ENCODE measurements at regions not wholly inside any gene's neighbourhood (a gene's known extent, or its start where the extent isn't known, plus 50 kb on each side); places are given as distances from the start of the nearest gene placed in this dataset.

DNA sequence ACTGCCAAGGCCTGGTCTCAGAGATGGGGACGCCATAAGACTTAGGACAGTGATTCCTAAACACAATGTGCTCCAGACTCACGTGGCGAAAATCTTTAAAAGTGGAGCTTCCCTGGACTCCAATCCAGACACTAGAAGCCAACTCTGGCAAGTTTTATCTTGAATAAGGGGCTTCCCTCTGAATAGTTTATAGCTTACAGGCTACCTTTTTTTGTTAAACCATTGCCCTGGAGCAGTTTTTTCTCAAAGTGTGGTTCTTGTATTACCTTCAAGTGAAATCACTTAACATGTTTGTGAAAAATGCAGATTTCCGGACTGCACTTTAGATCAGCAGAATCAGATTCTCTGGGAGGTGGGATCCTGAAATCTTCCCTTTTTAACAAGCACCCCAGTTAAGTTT, 171.7 kb upstream of the PHF14 start:
- TF ChIP-seq, protein P1, sequence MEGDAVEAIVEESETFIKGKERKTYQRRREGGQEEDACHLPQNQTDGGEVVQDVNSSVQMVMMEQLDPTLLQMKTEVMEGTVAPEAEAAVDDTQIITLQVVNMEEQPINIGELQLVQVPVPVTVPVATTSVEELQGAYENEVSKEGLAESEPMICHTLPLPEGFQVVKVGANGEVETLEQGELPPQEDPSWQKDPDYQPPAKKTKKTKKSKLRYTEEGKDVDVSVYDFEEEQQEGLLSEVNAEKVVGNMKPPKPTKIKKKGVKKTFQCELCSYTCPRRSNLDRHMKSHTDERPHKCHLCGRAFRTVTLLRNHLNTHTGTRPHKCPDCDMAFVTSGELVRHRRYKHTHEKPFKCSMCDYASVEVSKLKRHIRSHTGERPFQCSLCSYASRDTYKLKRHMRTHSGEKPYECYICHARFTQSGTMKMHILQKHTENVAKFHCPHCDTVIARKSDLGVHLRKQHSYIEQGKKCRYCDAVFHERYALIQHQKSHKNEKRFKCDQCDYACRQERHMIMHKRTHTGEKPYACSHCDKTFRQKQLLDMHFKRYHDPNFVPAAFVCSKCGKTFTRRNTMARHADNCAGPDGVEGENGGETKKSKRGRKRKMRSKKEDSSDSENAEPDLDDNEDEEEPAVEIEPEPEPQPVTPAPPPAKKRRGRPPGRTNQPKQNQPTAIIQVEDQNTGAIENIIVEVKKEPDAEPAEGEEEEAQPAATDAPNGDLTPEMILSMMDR (IDR thresholded peaks at IDR 0.05; ENCODE audit: low read depth, low read length) = no peak
- no peak for TF ChIP-seq EZH2phosphoT487 (IDR thresholded peaks at IDR 0.05; ENCODE audit: low read depth)
- H3K4me2 ChIP-seq (ENCODE audit: low read length) = no peak overlapping the region
- H3K9me3 ChIP-seq (ENCODE audit: insufficient read depth, low read length) = no peaks in the 10 kb centered on the region
- H2AFZ ChIP-seq (ENCODE audit: low read depth, low read length) = no peak overlapping the region
- H3K27ac ChIP-seq (ENCODE audit: low read length) = no peak overlapping the region
- no peaks in the 10 kb centered on the region for H3K27me3 ChIP-seq (ENCODE audit: low read depth, low read length)
- no peak overlapping the region for H3K4me3 ChIP-seq (ENCODE audit: low read length)
- no peaks in the 10 kb centered on the region for H3K36me3 ChIP-seq (replicated peaks; ENCODE audit: low read depth, low read length)
- H4K20me1 ChIP-seq (ENCODE audit: insufficient read depth, low read length) = no peaks in the 10 kb centered on the region
- no peak overlapping the region for H3K9ac ChIP-seq (ENCODE audit: low read length)
- no peaks in the 10 kb centered on the region for H3K79me2 ChIP-seq (ENCODE audit: low read length)
- H3K4me1 ChIP-seq (ENCODE audit: low read length) = no peaks in the 10 kb centered on the region

GRCh38 chr7:10802526-10802925, 171.1 kb upstream of the PHF14 start:
- H3K27me3 ChIP-seq (ENCODE audit: low read depth, low read length) = no peaks in the 10 kb centered on the region
- H3K27ac ChIP-seq (ENCODE audit: low read length) = no peak overlapping the region
- no peak overlapping the region for H3K9ac ChIP-seq (ENCODE audit: low read length)
- H2AFZ ChIP-seq (ENCODE audit: low read depth, low read length) = no peak overlapping the region
- no peaks in the 10 kb centered on the region for H4K20me1 ChIP-seq (ENCODE audit: insufficient read depth, low read length)
- TF ChIP-seq, protein P1 (IDR thresholded peaks at IDR 0.05; ENCODE audit: low read depth, low read length) = no peak
- TF ChIP-seq EZH2phosphoT487 (IDR thresholded peaks at IDR 0.05; ENCODE audit: low read depth) = no peak
- H3K4me2 ChIP-seq (ENCODE audit: low read length) = no peak overlapping the region
- no peaks in the 10 kb centered on the region for H3K79me2 ChIP-seq (ENCODE audit: low read length)
- no peak overlapping the region for H3K4me3 ChIP-seq (ENCODE audit: low read length)
- no peaks in the 10 kb centered on the region for H3K9me3 ChIP-seq (ENCODE audit: insufficient read depth, low read length)
- H3K36me3 ChIP-seq (replicated peaks; ENCODE audit: low read depth, low read length) = no peaks in the 10 kb centered on the region
- H3K4me1 ChIP-seq (ENCODE audit: low read length) = no peaks in the 10 kb centered on the region

DNA sequence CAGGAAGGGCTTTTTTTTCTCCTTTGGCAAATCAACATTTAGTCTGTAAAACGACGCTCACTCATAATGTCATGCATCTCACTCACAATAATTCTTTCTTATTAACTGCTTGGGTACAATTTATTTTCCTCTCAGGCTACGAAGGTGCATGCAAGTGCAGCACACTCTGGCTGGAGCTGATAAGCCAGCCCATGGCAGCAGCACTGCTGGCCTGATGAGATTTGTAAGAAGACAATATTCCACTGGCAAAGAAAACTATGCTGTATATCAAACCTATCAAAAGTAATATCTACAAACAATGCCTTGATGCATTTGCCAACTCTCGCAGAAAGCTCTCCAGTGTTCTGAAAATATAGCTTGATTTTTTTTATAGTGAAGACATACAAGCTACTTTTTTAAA, 170.0 kb upstream of the PHF14 start:
- Histone ChIP-seq H2AFZ (ENCODE audit: low read depth, low read length) (no peak overlapping the region), H3K27me3 (ENCODE audit: low read depth, low read length) (no peaks in the 10 kb centered on the region), H3K4me3 (ENCODE audit: low read length) (no peak overlapping the region), H3K9me3 (ENCODE audit: insufficient read depth, low read length) (no peaks in the 10 kb centered on the region), H3K9ac (ENCODE audit: low read length) (no peak overlapping the region), H3K79me2 (ENCODE audit: low read length) (no peaks in the 10 kb centered on the region), H4K20me1 (ENCODE audit: insufficient read depth, low read length) (no peaks in the 10 kb centered on the region), H3K27ac (ENCODE audit: low read length) (no peak overlapping the region), H3K36me3 (replicated peaks; ENCODE audit: low read depth, low read length) (no peaks in the 10 kb centered on the region), H3K4me1 (ENCODE audit: low read length) (no peaks in the 10 kb centered on the region), H3K4me2 (ENCODE audit: low read length) (no peak overlapping the region)
- TF ChIP-seq, protein P1 (IDR thresholded peaks at IDR 0.05; ENCODE audit: low read depth, low read length) = no peak
- no peak for TF ChIP-seq EZH2phosphoT487 (IDR thresholded peaks at IDR 0.05; ENCODE audit: low read depth)

- Histone ChIP-seq H3K4me2 (ENCODE audit: low read length) (no peak overlapping the region), H3K9ac (ENCODE audit: low read length) (no peak overlapping the region), H3K36me3 (replicated peaks; ENCODE audit: low read depth, low read length) (no peaks in the 10 kb centered on the region), H2AFZ (ENCODE audit: low read depth, low read length) (no peak overlapping the region), H3K27me3 (ENCODE audit: low read depth, low read length) (no peaks in the 10 kb centered on the region), H3K4me3 (ENCODE audit: low read length) (no peak overlapping the region), H3K27ac (ENCODE audit: low read length) (no peak overlapping the region), H3K4me1 (ENCODE audit: low read length) (no peaks in the 10 kb centered on the region), H3K9me3 (ENCODE audit: insufficient read depth, low read length) (no peaks in the 10 kb centered on the region), H3K79me2 (ENCODE audit: low read length) (no peaks in the 10 kb centered on the region), H4K20me1 (ENCODE audit: insufficient read depth, low read length) (no peaks in the 10 kb centered on the region)
- TF ChIP-seq, protein P1 (IDR thresholded peaks at IDR 0.05; ENCODE audit: low read depth, low read length) = no peak
- no peak for TF ChIP-seq EZH2phosphoT487 (IDR thresholded peaks at IDR 0.05; ENCODE audit: low read depth)
Observed at GRCh38 chr7:10804770-10805169, 168.9 kb upstream of the PHF14 start.

All from OCI-LY3 (cell line).